GM23338 (cell line): ENCODE measurements at regions not wholly inside any gene's neighbourhood (a gene's known extent, or its start where the extent isn't known, plus 50 kb on each side); places are given as distances from the start of the nearest gene placed in this dataset.

Experiments used
- ATAC-seq: fragments of 200-7000 bp; cut with Tn5 transposase; 3 replicates; pipeline ENCODE4 v1.9.1; 2020
- DNase-seq: peaks from one replicate; pipeline ENCODE4 v3.0.0-alpha.2; 2015; ENCODE audit warnings: low spot score
- H2AFZ ChIP-seq: fragments of 200-600 bp; sonication (generic); 2 replicates; pipeline ENCODE4 v1.8.0; 2016; ENCODE audit warnings: antibody characterized with exemption, mild to moderate bottlenecking, moderate library complexity
- H3F3A ChIP-seq: fragments of 200-600 bp; sonication (generic); replicated peaks from 2 replicates; pipeline ENCODE4 v1.8.0; 2017; ENCODE audit warnings: antibody characterized with exemption, mixed run types, low read depth
- H3K27ac ChIP-seq: fragments of 200-600 bp; sonication (generic); 2 replicates; pipeline ENCODE4 v1.6.1; 2016; ENCODE audit warnings: low read depth
- H3K27me3 ChIP-seq: fragments of 200-600 bp; sonication (generic); 2 replicates; pipeline ENCODE4 v1.8.0; 2016; ENCODE audit warnings: mild to moderate bottlenecking, mixed run types, moderate library complexity; ENCODE audit not compliant: insufficient read depth
- H3K36me3 ChIP-seq: fragments of 200-600 bp; sonication (generic); 2 replicates; pipeline ENCODE4 v1.8.0; 2016; ENCODE audit warnings: mild to moderate bottlenecking; ENCODE audit not compliant: insufficient read depth
- H3K4me1 ChIP-seq: fragments of 200-600 bp; sonication (generic); 2 replicates; pipeline ENCODE4 v1.8.0; 2016; ENCODE audit warnings: mild to moderate bottlenecking, moderate library complexity; ENCODE audit not compliant: insufficient read depth
- H3K4me2 ChIP-seq: fragments of 200-600 bp; sonication (generic); 2 replicates; pipeline ENCODE4 v1.7.1; 2017; ENCODE audit warnings: mixed run types
- H3K4me3 ChIP-seq: fragments of 200-600 bp; sonication (generic); 2 replicates; pipeline ENCODE4 v1.6.1; 2016; ENCODE audit warnings: mixed run types
- H3K79me2 ChIP-seq: fragments of 200-600 bp; sonication (generic); replicated peaks from 2 replicates; pipeline ENCODE4 v1.8.0; 2017; ENCODE audit warnings: mild to moderate bottlenecking; ENCODE audit not compliant: insufficient read depth
- H3K9me2 ChIP-seq: fragments of 200-600 bp; sonication (generic); 2 replicates; pipeline ENCODE4 v1.8.0; 2017; ENCODE audit not compliant: insufficient read depth
- H4K20me1 ChIP-seq: fragments of 200-600 bp; sonication (generic); replicated peaks from 2 replicates; pipeline ENCODE4 v1.8.0; 2017; ENCODE audit warnings: mild to moderate bottlenecking; ENCODE audit not compliant: insufficient read depth
- H3K27ac Mint-ChIP-seq: 2 replicates; pipeline ENCODE4 v1.8.0; 2020; ENCODE audit warnings: inconsistent platforms, mild to moderate bottlenecking, moderate library complexity, mixed read lengths
- H3K27me3 Mint-ChIP-seq: 3 replicates; pipeline ENCODE4 v1.8.0; 2022; ENCODE audit warnings: low read depth, mild to moderate bottlenecking, moderate library complexity, mixed read lengths, inconsistent platforms; ENCODE audit not compliant: insufficient read depth, poor library complexity
- H3K36me3 Mint-ChIP-seq: 3 replicates; pipeline ENCODE4 v1.8.0; 2021; ENCODE audit warnings: low read depth, mild to moderate bottlenecking, inconsistent platforms, moderate library complexity, mixed read lengths
- H3K4me1 Mint-ChIP-seq: 3 replicates; pipeline ENCODE4 v1.8.0; 2020; ENCODE audit warnings: mild to moderate bottlenecking, inconsistent platforms, mixed read lengths
- H3K4me3 Mint-ChIP-seq: 3 replicates; pipeline ENCODE4 v1.8.0; 2021; ENCODE audit warnings: moderate library complexity, mild to moderate bottlenecking, inconsistent platforms, mixed read lengths
- H3K9me3 Mint-ChIP-seq: 3 replicates; pipeline ENCODE4 v1.8.0; 2020; ENCODE audit warnings: moderate library complexity, mild to moderate bottlenecking, inconsistent platforms, mixed read lengths
- CREB1 ChIP-seq: fragments of 250-450 bp; sonication (Bioruptor Pico); IDR thresholded peaks from 2 replicates; pipeline ENCODE4 v1.5.0; 2020; ENCODE audit warnings: low read depth, mild to moderate bottlenecking, moderate library complexity
- EZH2 ChIP-seq: fragments of 200-600 bp; sonication (generic); IDR thresholded peaks from one replicate; pipeline ENCODE4 v1.8.0; 2017; ENCODE audit warnings: antibody characterized with exemption, mild to moderate bottlenecking, low read depth; ENCODE audit not compliant: unreplicated experiment
- JUNB ChIP-seq: IDR thresholded peaks from one replicate; pipeline ENCODE4 v1.6.1; 2016; ENCODE audit warnings: antibody characterized with exemption; ENCODE audit not compliant: unreplicated experiment
- NANOG ChIP-seq: IDR thresholded peaks from 2 replicates; pipeline ENCODE4 v1.6.1; 2016; ENCODE audit warnings: antibody characterized with exemption, borderline replicate concordance
- POLR2AphosphoS5 ChIP-seq: IDR thresholded peaks from 2 replicates; pipeline ENCODE4 v1.6.1; 2016; ENCODE audit warnings: antibody characterized with exemption, low read depth
- TF ChIP-seq, protein P1 (sequence below), 2 experiments: fragments of 200-600 bp in 1 of 2; sonication (generic) in 1 of 2; conservative IDR thresholded peaks; 2 replicates each; pipeline versions ENCODE4 v1.5.1 to v1.6.1; 2016 to 2017; ENCODE audit warnings: antibody characterized with exemption in 2 of 2, low read depth in 2 of 2, mild to moderate bottlenecking in 2 of 2, moderate library complexity in 1 of 2
- TF ChIP-seq, protein P2 (sequence below): IDR thresholded peaks from one replicate; pipeline ENCODE4 v1.6.1; 2018; ENCODE audit warnings: antibody characterized with exemption; ENCODE audit not compliant: unreplicated experiment
- TF ChIP-seq, protein P3 (sequence below): fragments of 250-450 bp; sonication (Bioruptor Pico); IDR thresholded peaks from 2 replicates; pipeline ENCODE4 v1.5.0; 2020; ENCODE audit warnings: mild to moderate bottlenecking, moderate library complexity
- TF ChIP-seq, protein P4 (sequence below): IDR thresholded peaks from 2 replicates; pipeline ENCODE4 v1.6.1; 2016; ENCODE audit warnings: antibody characterized with exemption

DNA sequence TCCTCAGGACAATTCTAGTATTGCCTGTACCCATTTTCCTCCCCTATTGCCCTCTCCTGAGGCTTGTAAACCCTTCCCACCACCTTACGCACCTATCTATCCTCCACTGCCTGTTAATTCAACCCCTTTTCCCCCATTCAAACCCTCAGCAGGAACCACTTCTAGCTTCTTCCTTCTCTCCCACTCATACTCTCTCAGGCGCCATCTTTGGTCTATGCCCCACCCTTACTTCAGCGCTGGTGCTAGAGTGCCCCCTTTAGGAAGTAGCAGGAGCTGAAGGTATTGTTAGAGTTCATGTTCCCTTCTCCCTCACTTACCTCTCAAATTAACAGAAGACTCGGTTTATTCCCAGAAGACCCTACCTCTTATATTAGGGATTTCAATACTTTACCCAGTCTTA lies 121.8 kb upstream of the NLGN1 start:
- TF ChIP-seq, protein P1, sequence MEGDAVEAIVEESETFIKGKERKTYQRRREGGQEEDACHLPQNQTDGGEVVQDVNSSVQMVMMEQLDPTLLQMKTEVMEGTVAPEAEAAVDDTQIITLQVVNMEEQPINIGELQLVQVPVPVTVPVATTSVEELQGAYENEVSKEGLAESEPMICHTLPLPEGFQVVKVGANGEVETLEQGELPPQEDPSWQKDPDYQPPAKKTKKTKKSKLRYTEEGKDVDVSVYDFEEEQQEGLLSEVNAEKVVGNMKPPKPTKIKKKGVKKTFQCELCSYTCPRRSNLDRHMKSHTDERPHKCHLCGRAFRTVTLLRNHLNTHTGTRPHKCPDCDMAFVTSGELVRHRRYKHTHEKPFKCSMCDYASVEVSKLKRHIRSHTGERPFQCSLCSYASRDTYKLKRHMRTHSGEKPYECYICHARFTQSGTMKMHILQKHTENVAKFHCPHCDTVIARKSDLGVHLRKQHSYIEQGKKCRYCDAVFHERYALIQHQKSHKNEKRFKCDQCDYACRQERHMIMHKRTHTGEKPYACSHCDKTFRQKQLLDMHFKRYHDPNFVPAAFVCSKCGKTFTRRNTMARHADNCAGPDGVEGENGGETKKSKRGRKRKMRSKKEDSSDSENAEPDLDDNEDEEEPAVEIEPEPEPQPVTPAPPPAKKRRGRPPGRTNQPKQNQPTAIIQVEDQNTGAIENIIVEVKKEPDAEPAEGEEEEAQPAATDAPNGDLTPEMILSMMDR (conservative IDR thresholded peaks at IDR 0.05; ENCODE audit: low read depth in 2 of 2): peak; percentile 73 to 91
- TF ChIP-seq, protein P2, sequence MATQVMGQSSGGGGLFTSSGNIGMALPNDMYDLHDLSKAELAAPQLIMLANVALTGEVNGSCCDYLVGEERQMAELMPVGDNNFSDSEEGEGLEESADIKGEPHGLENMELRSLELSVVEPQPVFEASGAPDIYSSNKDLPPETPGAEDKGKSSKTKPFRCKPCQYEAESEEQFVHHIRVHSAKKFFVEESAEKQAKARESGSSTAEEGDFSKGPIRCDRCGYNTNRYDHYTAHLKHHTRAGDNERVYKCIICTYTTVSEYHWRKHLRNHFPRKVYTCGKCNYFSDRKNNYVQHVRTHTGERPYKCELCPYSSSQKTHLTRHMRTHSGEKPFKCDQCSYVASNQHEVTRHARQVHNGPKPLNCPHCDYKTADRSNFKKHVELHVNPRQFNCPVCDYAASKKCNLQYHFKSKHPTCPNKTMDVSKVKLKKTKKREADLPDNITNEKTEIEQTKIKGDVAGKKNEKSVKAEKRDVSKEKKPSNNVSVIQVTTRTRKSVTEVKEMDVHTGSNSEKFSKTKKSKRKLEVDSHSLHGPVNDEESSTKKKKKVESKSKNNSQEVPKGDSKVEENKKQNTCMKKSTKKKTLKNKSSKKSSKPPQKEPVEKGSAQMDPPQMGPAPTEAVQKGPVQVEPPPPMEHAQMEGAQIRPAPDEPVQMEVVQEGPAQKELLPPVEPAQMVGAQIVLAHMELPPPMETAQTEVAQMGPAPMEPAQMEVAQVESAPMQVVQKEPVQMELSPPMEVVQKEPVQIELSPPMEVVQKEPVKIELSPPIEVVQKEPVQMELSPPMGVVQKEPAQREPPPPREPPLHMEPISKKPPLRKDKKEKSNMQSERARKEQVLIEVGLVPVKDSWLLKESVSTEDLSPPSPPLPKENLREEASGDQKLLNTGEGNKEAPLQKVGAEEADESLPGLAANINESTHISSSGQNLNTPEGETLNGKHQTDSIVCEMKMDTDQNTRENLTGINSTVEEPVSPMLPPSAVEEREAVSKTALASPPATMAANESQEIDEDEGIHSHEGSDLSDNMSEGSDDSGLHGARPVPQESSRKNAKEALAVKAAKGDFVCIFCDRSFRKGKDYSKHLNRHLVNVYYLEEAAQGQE: no peak
- Histone ChIP-seq H3K4me2 (no peak overlapping the region), H3K4me3 (no peak overlapping the region), H4K20me1 (no peaks in the 10 kb centered on the region), H3K27me3 (no peaks in the 10 kb centered on the region), H3K36me3 (no peaks in the 10 kb centered on the region), H3K9me2 (0 out of 2 replicates have a peak, but pooled peaks cover 7% of the 10 kb centered on the region), H3K27ac (no peak overlapping the region), H3K79me2 (no peaks in the 10 kb centered on the region), H3F3A (no peaks in the 10 kb centered on the region), H2AFZ (no peak overlapping the region), H3K4me1 (no peaks in the 10 kb centered on the region)
- Mint-ChIP-seq H3K27me3 (peaks cover 3% of the 10 kb centered on the region), H3K9me3 (no peaks in the 10 kb centered on the region), H3K4me1 (peaks cover 3% of the 10 kb centered on the region; the same call in 2 of the 3 replicates), H3K36me3 (peaks cover 6% of the 10 kb centered on the region; the same call in 2 of the 3 replicates), H3K4me3 (no peak overlapping the region), H3K27ac (no peak overlapping the region)
- ATAC-seq (no peak; the same call in 2 of the 3 replicates), DNase-seq (peak; percentile 72)

DNA sequence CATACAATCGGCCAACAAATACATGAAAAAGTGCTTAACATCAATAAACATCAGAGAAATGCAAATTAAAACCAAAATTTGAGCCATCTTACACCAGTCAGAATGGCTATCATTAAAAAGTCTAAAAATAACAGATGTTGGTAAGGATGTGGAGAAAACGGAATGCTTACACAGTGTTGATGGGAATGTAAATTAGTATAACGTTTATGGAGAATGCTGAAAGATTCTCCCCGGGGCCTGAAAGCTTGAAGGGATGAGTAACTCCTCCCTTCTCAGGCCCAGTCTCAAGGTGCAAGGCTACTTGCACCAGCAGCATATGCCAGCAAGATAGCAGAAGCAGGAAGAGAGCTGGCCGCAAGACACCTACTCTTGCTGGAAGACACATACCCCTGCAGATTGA lies 123.7 kb upstream of the NLGN1 start:
- H3K27ac Mint-ChIP-seq: no peak overlapping the region

More for the DNA sequence above, 123.7 kb upstream of the NLGN1 start:
- H3F3A ChIP-seq: no peaks in the 10 kb centered on the region
- no peaks in the 10 kb centered on the region for H3K79me2 ChIP-seq
- Mint-ChIP-seq H3K9me3 (no peaks in the 10 kb centered on the region), H3K27me3 (peaks cover 3% of the 10 kb centered on the region), H3K4me3 (no peak overlapping the region), H3K36me3 (peaks cover 6% of the 10 kb centered on the region; the same call in 2 of the 3 replicates), H3K4me1 (peaks cover 8% of the 10 kb centered on the region)
- no peaks in the 10 kb centered on the region for H3K36me3 ChIP-seq
- DNase-seq: no peak
- H3K9me2 ChIP-seq: 0 out of 2 replicates have a peak, but pooled peaks cover 7% of the 10 kb centered on the region
- ATAC-seq: no peak
- no peaks in the 10 kb centered on the region for H4K20me1 ChIP-seq
- no peak overlapping the region for H3K27ac ChIP-seq
- H3K27me3 ChIP-seq: no peaks in the 10 kb centered on the region
- H2AFZ ChIP-seq: peak overlapping the region; percentile 56; the same call in 1 of the 2 replicates
- TF ChIP-seq CREB1 (CRISPR knock-in tag): no peak
- TF ChIP-seq, protein P3, sequence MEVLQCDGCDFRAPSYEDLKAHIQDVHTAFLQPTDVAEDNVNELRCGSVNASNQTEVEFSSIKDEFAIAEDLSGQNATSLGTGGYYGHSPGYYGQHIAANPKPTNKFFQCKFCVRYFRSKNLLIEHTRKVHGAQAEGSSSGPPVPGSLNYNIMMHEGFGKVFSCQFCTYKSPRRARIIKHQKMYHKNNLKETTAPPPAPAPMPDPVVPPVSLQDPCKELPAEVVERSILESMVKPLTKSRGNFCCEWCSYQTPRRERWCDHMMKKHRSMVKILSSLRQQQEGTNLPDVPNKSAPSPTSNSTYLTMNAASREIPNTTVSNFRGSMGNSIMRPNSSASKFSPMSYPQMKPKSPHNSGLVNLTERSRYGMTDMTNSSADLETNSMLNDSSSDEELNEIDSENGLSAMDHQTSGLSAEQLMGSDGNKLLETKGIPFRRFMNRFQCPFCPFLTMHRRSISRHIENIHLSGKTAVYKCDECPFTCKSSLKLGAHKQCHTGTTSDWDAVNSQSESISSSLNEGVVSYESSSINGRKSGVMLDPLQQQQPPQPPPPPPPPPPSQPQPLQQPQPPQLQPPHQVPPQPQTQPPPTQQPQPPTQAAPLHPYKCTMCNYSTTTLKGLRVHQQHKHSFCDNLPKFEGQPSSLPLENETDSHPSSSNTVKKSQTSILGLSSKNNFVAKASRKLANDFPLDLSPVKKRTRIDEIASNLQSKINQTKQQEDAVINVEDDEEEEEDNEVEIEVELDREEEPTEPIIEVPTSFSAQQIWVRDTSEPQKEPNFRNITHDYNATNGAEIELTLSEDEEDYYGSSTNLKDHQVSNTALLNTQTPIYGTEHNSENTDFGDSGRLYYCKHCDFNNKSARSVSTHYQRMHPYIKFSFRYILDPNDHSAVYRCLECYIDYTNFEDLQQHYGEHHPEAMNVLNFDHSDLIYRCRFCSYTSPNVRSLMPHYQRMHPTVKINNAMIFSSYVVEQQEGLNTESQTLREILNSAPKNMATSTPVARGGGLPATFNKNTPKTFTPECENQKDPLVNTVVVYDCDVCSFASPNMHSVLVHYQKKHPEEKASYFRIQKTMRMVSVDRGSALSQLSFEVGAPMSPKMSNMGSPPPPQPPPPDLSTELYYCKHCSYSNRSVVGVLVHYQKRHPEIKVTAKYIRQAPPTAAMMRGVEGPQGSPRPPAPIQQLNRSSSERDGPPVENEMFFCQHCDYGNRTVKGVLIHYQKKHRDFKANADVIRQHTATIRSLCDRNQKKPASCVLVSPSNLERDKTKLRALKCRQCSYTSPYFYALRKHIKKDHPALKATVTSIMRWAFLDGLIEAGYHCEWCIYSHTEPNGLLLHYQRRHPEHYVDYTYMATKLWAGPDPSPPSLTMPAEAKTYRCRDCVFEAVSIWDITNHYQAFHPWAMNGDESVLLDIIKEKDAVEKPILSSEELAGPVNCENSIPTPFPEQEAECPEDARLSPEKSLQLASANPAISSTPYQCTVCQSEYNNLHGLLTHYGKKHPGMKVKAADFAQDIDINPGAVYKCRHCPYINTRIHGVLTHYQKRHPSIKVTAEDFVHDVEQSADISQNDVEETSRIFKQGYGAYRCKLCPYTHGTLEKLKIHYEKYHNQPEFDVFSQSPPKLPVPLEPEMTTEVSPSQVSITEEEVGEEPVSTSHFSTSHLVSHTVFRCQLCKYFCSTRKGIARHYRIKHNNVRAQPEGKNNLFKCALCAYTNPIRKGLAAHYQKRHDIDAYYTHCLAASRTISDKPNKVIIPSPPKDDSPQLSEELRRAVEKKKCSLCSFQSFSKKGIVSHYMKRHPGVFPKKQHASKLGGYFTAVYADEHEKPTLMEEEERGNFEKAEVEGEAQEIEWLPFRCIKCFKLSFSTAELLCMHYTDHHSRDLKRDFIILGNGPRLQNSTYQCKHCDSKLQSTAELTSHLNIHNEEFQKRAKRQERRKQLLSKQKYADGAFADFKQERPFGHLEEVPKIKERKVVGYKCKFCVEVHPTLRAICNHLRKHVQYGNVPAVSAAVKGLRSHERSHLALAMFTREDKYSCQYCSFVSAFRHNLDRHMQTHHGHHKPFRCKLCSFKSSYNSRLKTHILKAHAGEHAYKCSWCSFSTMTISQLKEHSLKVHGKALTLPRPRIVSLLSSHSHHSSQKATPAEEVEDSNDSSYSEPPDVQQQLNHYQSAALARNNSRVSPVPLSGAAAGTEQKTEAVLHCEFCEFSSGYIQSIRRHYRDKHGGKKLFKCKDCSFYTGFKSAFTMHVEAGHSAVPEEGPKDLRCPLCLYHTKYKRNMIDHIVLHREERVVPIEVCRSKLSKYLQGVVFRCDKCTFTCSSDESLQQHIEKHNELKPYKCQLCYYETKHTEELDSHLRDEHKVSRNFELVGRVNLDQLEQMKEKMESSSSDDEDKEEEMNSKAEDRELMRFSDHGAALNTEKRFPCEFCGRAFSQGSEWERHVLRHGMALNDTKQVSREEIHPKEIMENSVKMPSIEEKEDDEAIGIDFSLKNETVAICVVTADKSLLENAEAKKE (CRISPR knock-in tag): no peak
- TF ChIP-seq EZH2: no peak
- TF ChIP-seq, protein P4, sequence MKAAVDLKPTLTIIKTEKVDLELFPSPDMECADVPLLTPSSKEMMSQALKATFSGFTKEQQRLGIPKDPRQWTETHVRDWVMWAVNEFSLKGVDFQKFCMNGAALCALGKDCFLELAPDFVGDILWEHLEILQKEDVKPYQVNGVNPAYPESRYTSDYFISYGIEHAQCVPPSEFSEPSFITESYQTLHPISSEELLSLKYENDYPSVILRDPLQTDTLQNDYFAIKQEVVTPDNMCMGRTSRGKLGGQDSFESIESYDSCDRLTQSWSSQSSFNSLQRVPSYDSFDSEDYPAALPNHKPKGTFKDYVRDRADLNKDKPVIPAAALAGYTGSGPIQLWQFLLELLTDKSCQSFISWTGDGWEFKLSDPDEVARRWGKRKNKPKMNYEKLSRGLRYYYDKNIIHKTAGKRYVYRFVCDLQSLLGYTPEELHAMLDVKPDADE: no peak
- no peak for TF ChIP-seq NANOG
- TF ChIP-seq POLR2AphosphoS5: no peak
- TF ChIP-seq JUNB: no peak
- no peak overlapping the region for H3K4me2 ChIP-seq
- H3K4me3 ChIP-seq: no peak overlapping the region
- peaks cover 11% of the 10 kb centered on the region; the same call in 1 of the 2 replicates for H3K4me1 ChIP-seq
